Rectal smooth muscle tissue (tissue), 1 donor: ENCODE measurements at regions not wholly inside any gene's neighbourhood (a gene's known extent, or its start where the extent isn't known, plus 50 kb on each side); places are given as distances from the start of the nearest gene placed in this dataset.

ENCODE experiments used
- H3K27ac ChIP-seq: one replicate; pipeline ENCODE4 v1.7.0; 2013; ENCODE audit warnings: low read depth, low read length, inconsistent platforms
- H3K27me3 ChIP-seq: one replicate; pipeline ENCODE4 v1.7.0; 2013; ENCODE audit warnings: low read length; ENCODE audit not compliant: control insufficient read depth, insufficient read depth
- H3K36me3 ChIP-seq: one replicate; pipeline ENCODE4 v1.7.0; 2013; ENCODE audit warnings: low read length; ENCODE audit not compliant: control insufficient read depth, insufficient read depth
- H3K4me1 ChIP-seq: one replicate; pipeline ENCODE4 v1.7.0; 2013; ENCODE audit warnings: low read length; ENCODE audit not compliant: control insufficient read depth, insufficient read depth
- H3K4me3 ChIP-seq: one replicate; pipeline ENCODE4 v1.7.0; 2013; ENCODE audit warnings: low read length
- H3K9ac ChIP-seq: one replicate; pipeline ENCODE4 v1.7.0; 2013; ENCODE audit warnings: low read length

DNA sequence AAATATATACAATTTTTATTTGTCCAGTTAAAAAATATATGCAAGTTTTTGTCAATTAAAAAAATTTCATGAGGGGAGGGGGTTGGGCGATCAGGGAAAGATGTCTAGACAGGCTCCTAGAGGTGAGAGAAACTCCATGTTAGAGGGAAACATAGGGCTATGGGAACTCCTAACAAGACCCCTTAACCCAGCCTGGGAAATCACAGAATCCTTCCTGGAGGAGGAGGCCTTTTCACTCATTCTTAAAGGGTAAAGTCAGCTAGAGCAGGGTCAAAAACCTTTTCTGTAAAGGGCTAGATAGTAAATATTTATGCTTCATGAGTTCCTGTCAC lies 75.9 kb upstream of the PTPN1 start:
- no peak overlapping the region for H3K27ac ChIP-seq
- no peaks in the 10 kb centered on the region for H3K36me3 ChIP-seq
- no peaks in the 10 kb centered on the region for H3K27me3 ChIP-seq
- H3K4me1 ChIP-seq = no peaks in the 10 kb centered on the region
- no peak overlapping the region for H3K9ac ChIP-seq
- no peak overlapping the region for H3K4me3 ChIP-seq

DNA sequence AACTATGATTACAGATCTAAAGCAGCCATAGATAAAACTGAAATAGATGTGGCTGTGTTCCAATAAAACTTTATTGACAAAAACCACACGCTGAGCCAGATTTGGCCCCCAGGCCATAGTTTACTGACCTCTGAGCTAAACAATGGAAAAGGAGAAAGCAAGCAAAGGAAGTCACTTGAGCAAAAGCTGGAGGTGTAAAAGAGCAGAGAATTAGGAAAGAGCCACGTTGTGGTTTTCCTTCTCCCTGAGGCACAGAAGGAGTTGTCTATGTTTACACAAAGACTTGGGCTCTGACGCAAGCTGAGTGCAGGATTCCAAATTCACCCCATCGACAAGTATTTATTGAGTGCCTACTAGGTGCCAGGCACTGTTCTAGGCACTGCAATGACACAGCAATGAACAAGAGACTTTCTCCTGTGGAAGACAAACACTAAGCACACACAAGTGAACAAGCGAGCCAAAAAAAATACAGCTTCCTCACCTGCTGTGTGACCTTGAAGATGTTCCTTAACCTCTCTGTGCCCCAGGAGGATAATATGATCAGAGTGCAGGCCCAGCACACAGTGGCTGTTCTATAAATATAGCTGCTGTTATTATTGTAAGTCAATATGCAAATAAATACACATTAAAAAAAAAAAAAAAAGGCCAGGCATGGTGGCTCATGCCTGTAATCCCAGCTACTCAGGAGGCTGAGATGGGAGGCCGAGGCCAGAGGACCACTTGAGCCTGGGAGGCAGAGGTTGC lies 75.4 kb upstream of the PTPN1 start:
- no peak overlapping the region for H3K4me3 ChIP-seq
- no peak overlapping the region for H3K27ac ChIP-seq
- no peak overlapping the region for H3K9ac ChIP-seq
- H3K4me1 ChIP-seq = no peaks in the 10 kb centered on the region
- H3K27me3 ChIP-seq = no peaks in the 10 kb centered on the region
- no peaks in the 10 kb centered on the region for H3K36me3 ChIP-seq

- no peak overlapping the region for H3K9ac ChIP-seq
- no peaks in the 10 kb centered on the region for H3K27me3 ChIP-seq
These were observed 74.7 kb upstream of the PTPN1 start for GRCh38 chr20:50435397-50436051.

DNA sequence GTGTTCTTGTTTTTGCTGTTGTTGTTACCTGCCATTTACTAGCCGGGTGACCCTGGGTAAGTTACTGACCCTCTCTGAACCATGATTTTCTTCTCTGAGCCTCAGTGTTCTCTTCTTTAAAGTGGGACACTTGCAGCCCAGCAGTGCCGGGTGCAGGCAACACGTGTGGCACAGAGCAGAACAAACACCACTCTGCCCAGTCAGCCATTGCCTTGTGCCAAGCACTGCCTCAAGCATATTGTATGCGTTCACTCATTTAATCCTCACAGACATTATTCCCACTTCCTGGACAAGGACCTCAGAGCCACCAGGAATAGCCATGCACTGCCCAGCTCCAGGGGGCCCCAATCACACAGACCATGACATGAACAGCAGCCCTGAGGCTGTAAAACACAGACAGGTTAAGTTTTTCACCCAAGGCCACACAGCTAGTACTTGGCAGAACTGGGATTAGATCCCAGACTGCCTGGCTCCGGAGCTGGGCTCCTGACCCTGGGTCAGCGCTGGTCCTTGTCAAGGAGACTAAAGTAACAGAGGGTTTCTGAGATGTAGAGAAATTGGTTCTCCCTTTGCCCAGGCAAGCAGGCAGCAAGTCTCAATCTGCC lies 74.0 kb upstream of the PTPN1 start:
- H3K4me3 ChIP-seq = no peak overlapping the region
- no peak overlapping the region for H3K27ac ChIP-seq

More at GRCh38 chr20:50435397-50436051, 74.7 kb upstream of the PTPN1 start:
- H3K27ac ChIP-seq = no peak overlapping the region
- H3K4me3 ChIP-seq = no peak overlapping the region
- no peaks in the 10 kb centered on the region for H3K4me1 ChIP-seq
- no peaks in the 10 kb centered on the region for H3K36me3 ChIP-seq

DNA sequence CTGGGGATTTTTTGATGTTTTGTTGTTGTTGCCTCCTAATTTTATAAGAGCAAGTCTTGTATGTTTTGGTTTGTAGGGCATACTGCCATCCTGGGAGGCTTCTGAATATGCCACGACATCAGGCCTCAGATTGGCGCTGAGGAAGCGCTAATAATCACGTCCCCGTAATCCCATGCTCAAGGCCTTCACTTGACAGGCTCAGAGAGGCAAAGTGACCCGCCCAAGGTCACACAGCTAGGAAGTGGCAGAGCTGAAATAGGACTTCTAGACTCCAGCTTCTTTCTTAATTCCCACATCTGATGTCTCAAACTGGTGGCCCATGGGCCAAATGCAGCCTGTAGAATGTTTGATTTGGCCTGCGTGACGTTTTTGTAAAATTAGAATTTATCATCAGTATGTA lies 73.5 kb upstream of the PTPN1 start:
- Histone ChIP-seq H3K27me3 (no peaks in the 10 kb centered on the region), H3K27ac (no peak overlapping the region), H3K9ac (no peak overlapping the region), H3K4me1 (no peaks in the 10 kb centered on the region), H3K36me3 (no peaks in the 10 kb centered on the region), H3K4me3 (no peak overlapping the region)

More for the DNA sequence above, 74.0 kb upstream of the PTPN1 start:
- no peaks in the 10 kb centered on the region for H3K36me3 ChIP-seq
- H3K27me3 ChIP-seq = no peaks in the 10 kb centered on the region
- no peaks in the 10 kb centered on the region for H3K4me1 ChIP-seq
- no peak overlapping the region for H3K9ac ChIP-seq

DNA sequence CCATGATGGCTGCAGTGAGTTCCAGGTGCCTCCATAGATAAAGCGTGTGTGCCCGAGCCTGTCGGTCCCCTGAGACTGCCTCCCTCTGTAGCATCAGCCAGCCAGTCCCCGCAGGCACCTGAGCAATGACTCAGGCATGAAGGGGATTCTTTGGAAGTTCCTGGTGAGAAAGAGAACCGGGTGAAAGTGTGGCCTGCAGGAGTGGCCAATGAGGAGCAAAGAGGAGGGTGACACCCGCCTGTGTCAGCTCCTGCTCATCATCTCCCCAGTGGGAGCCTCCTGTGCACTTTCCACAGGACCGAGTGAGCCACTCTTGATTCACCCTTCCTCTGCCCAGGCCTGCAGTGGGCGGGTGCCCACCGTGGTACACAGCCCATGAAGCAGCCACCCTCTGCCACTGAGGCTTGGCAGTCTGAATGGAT lies 71.2 kb upstream of the PTPN1 start:
- Histone ChIP-seq H3K4me3 (no peak overlapping the region), H3K4me1 (no peaks in the 10 kb centered on the region), H3K27ac (no peak overlapping the region), H3K36me3 (no peaks in the 10 kb centered on the region), H3K9ac (no peak overlapping the region), H3K27me3 (no peaks in the 10 kb centered on the region)

DNA sequence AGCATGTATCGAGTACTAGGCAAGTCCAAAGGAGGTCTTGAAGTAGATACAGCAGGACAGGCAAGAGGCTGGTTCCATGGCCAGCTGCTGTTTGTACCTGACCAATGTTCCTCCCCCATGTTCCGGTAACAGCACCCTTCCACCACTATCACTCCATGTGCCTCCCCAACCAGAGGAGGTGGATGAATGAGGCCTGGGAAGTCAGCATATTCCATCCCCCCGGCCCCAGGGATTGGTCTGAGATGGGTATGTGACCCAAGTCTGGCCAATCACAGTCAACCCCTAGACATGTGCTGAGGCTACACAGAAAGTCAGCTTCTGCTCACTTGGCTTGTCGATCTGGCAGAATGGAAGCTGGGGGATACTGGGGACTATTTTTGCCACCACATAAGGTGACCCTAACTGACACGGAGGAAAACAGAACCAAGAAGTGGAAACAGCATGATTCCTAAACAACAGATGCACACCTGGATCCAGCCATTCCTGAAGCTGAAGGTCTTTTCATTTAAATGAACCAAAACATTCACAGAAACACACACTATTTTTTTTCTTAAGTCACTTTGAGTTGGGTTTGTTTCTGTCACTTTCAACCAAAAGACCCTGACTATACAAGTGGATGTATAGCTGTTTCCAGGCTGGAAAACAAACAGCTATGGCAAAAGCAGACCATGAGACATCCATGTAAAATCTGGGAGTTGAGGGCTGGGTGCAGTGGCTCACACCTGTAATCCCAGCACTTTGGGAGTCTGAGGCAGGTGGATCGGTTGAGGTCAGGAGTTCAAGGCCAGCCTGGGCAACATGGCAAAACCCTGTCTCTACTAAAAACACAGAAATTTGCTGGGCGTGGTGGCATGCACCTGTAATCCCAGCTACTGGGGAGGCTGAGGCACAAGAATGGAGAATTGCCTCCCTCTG lies 70.4 kb upstream of the PTPN1 start:
- no peaks in the 10 kb centered on the region for H3K4me1 ChIP-seq
- H3K27me3 ChIP-seq = no peaks in the 10 kb centered on the region
- H3K9ac ChIP-seq = no peak overlapping the region
- H3K36me3 ChIP-seq = no peaks in the 10 kb centered on the region
- H3K27ac ChIP-seq = no peak overlapping the region
- H3K4me3 ChIP-seq = no peak overlapping the region

DNA sequence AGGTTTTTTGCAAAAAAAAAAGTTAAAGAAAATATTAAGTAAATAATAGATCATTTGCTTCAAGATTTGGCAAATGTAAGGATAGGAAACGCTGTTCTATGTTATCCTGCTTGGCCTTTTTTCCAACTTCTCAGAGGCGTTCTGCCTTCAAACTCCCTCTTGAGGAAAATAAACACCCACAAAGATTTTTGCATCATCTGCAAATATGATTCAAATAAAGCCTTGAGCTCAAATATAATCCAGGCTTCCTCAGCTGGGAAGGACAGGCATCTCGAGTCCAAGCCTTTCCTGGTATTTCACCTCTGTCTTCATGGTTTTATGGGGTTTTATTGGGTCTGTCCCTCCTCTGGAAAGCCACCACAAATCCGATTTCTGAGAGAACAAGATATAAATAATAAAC lies 67.7 kb upstream of the PTPN1 start:
- H3K4me1 ChIP-seq = no peaks in the 10 kb centered on the region
- H3K4me3 ChIP-seq = no peak overlapping the region
- H3K36me3 ChIP-seq = no peaks in the 10 kb centered on the region
- no peak overlapping the region for H3K27ac ChIP-seq
- H3K9ac ChIP-seq = no peak overlapping the region
- no peaks in the 10 kb centered on the region for H3K27me3 ChIP-seq

DNA sequence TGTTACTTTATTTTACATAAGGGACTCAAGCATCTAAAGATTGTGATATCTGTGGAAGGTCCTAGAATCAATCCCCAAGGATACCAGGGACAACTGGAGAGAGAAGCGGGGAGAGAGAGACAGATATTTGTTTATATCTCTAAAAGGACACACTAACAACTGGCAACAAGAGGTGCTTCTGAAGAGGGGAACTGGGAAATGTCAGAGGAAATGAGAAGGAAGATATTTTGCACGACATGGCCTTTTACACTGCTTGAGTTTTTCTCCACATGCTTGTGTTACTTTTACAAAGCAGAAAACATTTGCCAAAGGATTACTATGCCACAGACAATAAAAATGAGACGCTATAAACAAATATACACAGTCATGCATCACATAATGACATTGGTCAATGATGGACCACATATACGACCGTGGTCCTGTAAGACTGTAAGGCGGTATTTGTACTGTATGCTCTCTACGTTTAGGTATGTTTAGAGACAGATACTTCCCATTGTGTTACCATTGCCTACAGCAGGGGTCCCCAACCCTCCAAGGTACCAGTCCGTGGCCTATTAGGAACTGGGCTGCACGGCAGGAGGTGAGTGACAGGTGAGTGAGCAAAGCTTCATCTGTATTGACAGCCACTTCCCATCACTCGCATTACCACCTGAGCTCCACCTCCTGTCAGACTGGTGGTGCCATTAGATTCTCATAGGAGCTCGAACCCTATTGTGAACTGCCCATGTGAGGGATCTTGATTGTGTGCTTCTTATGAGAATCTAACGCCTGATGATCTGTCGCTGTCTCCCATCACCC lies 64.6 kb upstream of the PTPN1 start:
- no peak overlapping the region for H3K4me3 ChIP-seq
- H3K9ac ChIP-seq = no peak overlapping the region
- no peaks in the 10 kb centered on the region for H3K27me3 ChIP-seq
- no peaks in the 10 kb centered on the region for H3K4me1 ChIP-seq
- H3K36me3 ChIP-seq = no peaks in the 10 kb centered on the region
- no peak overlapping the region for H3K27ac ChIP-seq

DNA sequence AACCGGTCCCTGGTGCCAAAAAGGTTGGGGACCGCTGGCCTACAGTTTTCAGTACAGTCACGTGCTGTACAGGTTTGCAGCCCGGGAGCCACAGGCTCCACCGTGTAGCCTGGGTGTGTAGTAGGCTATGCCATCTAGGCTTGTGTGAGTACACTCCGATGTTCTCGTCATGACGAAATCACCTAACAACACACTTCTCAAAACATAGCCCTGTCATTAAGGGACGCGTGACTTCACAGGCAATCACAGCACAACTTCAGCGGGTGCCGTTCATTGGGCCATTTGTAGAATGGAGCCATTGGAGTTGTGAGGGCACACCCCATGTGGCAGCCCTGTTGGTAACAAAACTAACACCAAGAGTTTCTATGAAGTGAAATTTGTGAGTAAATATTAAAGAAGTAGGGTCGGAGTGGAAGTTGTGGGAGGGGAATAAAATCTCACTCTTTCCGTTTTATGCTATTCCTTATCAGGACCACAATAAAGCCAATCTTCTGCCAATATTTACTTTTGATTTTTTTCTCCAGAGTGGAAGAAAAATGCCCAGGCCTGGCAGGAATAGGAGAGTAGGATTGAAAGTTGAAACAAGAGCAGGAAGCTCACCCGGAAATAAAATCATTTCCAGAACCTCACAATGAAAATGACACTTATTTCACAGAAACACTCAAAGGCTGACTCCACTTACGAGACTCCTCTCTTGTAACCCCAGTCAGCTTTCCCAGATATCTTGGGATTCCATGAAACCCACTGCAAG lies 63.7 kb upstream of the PTPN1 start:
- Histone ChIP-seq H3K4me3 (no peak overlapping the region), H3K36me3 (no peaks in the 10 kb centered on the region), H3K27me3 (no peaks in the 10 kb centered on the region), H3K4me1 (no peaks in the 10 kb centered on the region), H3K27ac (no peak overlapping the region), H3K9ac (no peak overlapping the region)

GRCh38 chr20:50447102-50447804 lies 62.9 kb upstream of the PTPN1 start:
- Histone ChIP-seq H3K27me3 (no peaks in the 10 kb centered on the region), H3K36me3 (no peaks in the 10 kb centered on the region), H3K27ac (no peak overlapping the region), H3K4me1 (no peaks in the 10 kb centered on the region), H3K9ac (no peak overlapping the region), H3K4me3 (no peak overlapping the region)
